ENCODE measurements at regions not wholly inside any gene's neighbourhood (a gene's known extent, or its start where the extent isn't known, plus 50 kb on each side); places are given as distances from the start of the nearest gene placed in this dataset.

- TF ChIP-seq CTCF (IDR thresholded peaks at IDR 0.05 in 8 of 11, conservative IDR thresholded peaks at IDR 0.05 in 3 of 11) = no peak
- TF ChIP-seq POLR2AphosphoS5 (IDR thresholded peaks at IDR 0.05) = no peak
These were observed 52.2 kb upstream of the ABCA1 start for GRCh38 chr9:104980039-104980654.
